Activated CD4-positive, alpha-beta T cell treated with anti-CD3 and anti-CD28 coated beads, Interleukin-10, Interleukin-2, amounts not matched to agents 100 ng/mL and 50 ng/mL, durations not matched to agents 16 hours and 8 hours (primary cell): ENCODE measurements at regions not wholly inside any gene's neighbourhood (a gene's known extent, or its start where the extent isn't known, plus 50 kb on each side); places are given as distances from the start of the nearest gene placed in this dataset.

Source experiments
- DNase-seq: peaks from one replicate; pipeline ENCODE4 v3.0.0-alpha.2; 2020

DNA sequence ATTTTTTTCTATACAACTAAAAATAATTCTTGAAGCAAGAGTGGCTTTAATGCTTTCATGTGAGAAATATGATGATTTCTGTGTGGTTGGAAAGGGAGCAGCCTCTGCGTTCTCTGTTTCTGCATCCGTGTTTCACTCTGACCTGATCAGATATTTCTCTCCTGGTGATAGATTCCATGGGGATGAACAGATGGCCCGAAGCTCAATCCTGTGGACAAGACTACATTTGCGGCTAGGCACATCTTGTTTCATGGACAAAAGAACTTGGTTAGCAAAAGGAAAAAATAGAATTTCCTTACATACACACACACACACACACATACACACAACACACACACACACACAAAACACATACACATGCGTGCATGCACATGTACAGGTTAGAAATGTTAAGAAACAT, 218.2 kb upstream of the ADAMTS16 start:
- no peak for DNase-seq

DNA sequence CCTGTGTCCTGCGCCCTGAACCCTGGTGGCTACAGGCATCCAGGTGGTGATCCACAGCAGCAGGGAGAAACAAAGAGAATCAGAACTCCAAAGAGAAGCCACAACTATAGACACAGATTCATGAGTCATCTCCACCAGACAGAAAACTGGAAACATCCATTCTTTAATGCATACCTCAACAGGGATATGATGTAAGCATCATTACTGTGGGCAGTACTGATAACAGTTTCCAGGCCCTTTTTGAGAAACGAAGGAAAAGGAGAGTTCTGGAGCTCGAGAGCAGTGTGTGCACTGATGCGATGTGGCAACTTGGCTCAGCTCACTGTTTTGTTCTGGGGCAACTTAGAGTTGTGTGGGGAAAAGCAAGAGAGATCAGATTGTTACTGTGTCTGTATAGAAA, 215.6 kb upstream of the ADAMTS16 start:
- DNase-seq, result no peak

DNA sequence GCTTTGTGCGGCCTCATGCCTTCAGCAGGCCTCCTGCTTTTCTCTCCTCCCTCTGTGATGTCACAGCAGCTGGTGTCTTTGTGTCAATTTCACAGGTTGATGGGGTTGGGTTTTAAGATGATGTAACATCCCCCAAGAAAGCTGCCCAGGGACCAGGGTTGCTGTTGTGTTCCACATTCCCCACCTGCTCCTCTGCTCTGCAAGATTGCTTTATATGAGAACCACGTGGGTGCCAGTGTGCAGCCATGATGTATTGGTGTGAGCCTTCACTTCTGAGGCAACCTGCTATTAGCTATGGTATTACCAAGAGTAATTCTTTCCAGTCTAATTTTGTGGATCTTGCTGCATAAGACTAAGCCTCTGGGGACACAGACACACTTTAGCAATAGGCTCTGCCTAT, 213.0 kb upstream of the ADAMTS16 start:
- DNase-seq, result no peak

DNA sequence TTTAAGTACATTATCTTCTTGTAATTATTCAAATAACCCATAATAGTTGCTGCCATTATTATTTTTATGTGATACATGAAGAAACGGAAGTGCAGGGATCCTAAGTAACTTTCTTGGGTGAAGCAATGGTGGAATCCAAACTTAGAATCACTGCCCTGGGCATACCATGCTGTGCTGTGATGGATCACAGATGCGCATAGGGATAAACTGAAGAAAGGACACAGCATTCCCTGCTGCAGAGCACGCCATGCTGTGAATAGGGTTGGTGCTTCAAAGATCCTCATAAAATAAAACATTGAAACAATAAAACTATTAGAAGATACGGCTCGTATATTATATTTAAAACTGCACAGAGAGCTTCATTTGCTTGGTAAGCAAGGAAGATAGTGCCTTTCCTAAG, 211.7 kb upstream of the ADAMTS16 start:
- DNase-seq, result no peak

DNA sequence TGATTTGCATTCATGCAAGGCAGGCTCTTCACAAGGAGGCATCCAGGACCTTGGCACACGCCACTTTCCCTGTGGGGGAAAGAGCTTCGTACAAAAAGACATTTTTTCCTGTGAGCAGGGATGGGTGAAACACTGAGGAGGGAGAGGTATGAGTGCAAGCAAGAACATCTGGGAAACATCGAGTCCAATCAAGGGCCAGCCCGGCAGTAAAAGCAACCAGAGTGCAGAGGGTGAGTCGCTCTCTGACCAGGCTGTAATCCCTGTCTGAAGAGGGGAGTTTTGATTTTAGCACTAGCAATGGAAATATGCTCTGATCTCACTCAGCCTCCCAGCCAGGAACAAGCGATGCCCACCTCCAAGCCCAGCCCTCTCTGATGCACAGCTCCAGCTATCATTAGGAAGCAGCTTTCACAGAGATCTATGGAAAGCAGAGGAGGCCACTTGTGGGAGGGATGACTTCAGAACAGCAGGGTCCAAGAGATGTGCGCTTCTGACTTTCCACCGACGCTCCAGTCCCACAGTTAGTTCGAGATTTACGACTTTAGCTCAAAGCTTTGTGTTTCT, 211.0 kb upstream of the ADAMTS16 start:
- no peak for DNase-seq

DNA sequence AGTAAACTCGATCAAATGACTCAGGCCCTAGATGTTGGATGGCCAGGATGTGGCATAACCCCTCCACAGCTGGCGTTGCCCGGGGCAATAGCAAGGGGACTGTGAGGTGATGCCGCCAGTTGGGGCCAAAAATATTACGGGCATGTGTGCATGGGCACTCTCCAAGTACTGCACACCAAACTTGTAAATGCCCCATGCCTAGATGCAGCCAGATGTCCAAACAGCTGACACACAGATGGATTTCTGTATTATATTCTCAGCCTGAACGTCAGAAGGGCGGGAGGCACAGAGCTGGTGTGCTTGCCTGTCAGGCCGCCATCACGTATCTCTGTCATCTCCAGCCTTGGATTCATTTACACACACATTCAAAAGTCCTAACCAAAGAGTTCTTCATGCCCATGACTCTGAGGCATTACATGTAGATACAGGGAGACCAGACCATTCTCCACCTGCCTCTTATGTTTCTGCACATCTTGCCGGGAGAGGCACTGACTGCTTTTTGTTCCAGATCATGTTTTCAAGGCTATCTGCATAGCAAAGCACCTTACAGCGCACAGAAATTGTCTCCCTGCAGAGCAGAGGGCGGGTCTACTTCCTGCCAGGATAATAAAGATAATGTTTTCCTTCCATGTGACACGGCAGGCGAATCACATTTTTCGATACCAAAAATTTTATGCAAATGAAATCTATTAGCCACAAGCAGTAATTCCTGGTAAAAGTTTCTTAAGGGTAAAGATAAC, 200.9 kb upstream of the ADAMTS16 start:
- DNase-seq, result no peak

DNA sequence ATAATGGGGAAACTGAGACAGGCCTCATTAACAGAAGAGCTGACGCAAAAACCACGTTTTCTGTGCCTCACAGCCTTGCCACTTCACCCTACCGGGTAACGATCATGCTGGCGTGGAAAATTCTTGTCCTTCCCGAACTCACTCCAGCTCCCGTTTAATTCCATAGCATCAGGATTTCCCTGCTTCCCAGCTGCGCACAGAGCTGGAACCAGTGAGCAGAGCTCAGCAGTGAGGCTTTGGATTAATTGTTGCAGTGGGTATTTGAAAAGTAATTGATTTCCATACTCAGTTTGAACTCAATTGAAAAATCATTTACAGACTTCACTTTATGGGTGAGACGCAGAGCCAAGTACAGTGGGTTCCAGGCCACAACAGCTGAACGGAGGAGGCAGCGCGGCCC, 199.0 kb upstream of the ADAMTS16 start:
- DNase-seq, result no peak

DNA sequence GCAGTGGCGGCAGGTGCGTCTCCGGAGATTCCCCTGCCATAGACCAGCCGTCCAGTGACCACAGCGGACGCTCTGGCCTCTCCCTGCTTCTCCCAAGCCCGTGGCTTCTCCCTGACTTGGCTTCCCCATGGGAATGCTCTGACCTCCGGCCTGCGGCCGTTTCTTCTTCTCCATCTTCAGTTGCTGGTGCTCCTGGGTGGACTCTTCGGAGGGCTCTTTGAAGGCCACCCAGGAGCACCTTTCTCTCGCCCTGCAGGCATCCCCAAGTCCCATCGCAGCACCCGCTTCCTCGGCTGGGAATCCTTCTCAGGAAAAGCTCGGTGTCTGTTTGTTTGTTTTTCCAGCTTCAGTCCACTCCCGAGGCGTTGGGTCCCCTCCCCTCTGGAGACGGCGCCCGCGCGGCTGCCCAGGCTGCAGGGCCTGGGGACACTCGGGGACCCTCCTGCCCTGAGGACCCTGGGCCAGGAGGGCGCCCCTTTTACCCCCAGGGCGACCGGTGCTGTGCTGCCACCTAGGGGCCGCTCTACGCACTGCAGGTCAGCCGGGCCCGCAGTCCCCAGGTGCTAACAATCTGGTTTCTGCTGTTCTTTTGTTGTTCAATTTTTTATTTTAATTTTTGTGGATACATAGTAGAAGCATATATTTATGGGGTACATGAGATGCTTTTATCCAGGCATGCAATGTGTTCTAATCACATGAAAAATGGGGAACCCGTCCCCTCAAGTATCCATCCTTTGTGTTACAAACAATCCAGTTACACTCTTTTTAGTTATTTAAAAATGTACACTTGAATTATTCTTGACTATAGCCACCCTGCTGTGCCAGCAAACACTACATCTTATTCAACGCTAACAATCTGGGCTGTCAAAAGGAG, 197.9 kb upstream of the ADAMTS16 start:
- peak; percentile 3 for DNase-seq

DNA sequence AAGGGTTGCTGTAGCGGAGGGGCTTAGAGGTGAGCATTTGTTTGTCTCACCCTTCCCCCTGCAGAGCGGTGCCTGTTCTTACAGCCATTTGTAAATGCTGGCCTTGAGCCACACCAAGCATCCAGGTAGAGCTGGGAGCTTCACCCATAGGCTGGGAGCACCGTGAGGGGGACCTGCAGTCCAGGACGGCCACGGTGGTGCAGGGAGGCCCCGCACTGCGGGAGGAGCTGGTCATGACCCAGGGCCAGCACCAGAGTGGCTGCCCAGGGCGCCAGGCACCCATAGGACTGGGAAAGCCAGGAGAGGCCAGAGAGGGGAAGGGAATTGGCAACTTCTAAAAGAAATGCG, 197.3 kb upstream of the ADAMTS16 start:
- DNase-seq, result no peak

DNA sequence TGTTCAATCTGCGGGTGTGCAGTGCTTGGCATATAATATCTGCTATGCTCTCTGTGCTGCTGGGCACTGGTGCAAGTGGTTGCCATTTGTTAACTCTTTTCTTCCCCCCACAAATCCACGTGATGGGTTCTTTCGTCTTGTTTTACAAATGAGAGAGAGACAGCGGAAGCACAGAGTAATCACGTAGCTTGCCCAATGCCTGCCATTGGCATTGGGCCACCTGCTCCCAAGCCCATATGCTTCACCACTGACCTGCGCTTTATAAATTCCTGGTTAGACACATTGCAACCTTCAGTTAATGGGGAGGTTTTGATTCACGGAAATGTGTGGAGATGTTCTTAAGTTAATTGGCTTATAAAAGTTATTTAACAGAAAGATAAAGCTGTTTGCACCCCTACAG, 194.8 kb upstream of the ADAMTS16 start:
- no peak for DNase-seq

DNA sequence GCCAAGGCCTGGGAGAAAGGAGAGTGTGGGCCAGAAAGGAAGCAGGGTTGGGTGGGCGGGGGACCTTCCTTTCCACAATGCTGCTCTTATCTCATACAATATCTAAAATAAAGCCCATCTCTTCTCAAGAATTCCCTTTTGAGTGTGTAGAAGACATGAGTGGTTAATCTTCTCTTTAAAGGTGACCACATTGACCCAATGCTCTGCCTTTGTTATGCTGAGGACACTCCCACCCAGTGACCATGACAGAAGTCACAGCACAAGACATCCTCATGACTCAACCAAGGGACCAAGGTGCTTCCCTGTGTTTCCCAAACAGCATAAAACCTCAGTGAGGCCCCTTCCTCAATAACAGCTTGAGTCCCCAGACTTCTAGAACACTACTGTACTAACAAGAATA, 193.0 kb upstream of the ADAMTS16 start:
- DNase-seq, result no peak

DNA sequence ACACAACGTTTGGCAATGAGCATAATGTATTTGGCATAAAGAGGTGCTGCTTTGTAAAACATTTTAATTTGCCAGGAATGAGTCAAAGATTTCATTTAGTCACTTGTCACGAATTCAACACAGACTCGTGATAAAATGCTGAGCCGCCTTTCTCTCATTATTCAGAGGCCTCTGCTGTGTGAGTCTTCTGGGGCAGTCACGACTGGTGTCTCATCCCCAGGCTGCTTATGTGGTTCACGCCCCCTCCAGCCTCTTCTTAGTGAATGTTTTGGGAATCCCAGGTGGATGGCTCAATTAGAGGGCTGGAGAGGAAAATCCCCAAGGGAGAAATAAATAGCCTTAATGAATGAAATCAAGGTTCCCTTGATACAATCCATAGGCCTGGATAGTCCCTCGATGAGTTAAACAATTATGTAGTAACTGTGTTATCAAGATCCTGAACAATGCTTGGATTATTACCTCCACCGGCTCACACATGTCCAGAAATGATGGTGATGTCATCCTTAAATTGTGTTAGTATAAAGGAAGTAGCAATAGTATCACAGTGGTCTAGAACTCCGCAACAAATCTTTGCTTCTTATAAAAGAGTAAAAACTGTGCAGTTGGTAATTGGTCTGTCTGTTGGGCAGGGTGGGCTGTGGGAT, 192.1 kb upstream of the ADAMTS16 start:
- no peak for DNase-seq

DNA sequence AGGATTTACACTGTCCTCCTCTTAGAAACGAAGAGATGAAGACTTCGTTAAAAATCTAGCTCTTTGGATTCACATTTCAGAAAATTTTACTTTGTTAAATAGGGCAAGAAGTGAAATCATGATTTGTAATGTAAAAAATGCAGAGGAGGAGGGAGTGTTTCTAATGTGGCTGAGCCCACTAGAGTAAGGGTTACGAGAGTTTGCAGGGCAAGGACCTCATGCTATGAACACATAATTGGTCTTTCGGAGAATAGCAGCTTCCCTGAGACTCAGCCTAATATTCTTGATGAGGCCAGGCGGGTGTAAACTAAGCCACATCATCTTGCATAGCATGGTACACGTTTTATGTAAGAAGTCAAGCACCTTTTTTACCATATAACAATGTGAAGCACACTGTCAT, 191.0 kb upstream of the ADAMTS16 start:
- DNase-seq, result no peak

DNA sequence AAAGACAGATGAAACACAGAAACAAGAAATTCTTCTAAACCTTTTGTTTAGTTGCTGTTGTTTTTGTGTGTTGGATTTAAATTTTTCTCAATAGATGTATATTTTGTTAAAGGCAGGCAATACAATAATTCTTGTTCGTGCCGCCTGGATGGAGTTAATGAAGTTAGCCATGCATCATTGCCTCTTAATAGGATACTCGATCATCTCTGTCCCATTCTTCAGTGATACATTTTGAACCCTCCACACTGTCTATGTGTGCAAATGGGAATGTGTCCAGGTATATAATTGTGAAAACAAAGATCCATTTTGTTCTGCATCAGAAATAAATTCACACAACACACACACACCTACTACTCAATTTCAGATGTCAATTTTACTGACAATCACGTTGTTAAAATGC, 186.6 kb upstream of the ADAMTS16 start:
- DNase-seq, result no peak

DNA sequence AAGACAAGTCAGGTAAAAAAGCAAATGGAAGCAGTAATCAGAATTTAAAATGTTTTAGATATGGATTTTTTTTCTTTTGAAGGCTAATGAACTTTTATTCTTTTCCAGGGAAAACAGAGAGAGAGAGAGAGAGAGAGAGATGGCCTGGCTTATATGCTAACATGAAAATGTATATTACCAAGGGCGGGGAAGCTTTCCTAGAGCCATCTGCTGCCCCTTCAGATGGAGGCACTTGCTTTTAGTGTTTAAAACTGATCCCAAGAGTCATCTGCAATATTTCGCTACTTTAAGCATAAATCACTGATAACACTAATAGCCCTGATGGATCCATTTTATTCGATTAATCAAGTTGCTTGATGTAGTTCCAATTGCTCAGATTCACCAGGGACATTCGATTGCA, 186.1 kb upstream of the ADAMTS16 start:
- no peak for DNase-seq

DNA sequence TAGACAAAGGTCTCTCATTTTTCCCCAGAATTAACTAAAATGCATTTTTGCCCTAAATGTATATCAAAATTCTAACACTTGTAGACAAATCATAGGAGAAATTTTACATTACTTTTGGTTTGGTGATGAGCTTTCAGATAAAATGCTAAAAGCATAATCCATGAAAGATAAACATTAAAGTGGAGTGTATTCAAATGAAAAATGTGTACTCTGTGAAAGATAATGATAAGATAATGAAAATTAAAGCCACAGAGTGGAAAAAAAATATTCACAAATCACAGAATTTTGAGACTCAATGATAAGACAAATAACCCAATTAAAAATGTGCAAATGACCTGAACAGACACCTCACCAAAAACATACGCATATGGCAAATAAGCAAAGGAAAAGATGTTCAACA, 176.9 kb upstream of the ADAMTS16 start:
- no peak for DNase-seq

DNA sequence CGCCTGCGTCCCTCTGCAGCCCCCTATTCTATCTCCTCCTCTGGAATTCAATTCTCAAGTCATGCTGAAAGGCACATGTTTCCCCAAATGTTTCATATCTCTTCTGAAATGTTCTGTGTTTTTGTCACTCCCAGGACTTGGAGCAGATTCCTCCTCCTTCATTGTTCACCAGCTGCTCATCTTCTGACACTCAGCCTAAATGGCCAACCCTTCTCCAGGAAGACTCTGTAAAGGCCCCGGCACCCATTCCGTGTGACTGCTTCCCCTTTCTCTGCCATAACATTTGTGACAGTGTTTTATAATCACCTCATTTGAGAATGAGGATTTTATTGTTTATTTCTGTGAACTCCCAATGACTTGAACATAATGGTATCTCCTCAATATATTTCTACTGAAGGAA, 170.8 kb upstream of the ADAMTS16 start:
- no peak for DNase-seq

DNA sequence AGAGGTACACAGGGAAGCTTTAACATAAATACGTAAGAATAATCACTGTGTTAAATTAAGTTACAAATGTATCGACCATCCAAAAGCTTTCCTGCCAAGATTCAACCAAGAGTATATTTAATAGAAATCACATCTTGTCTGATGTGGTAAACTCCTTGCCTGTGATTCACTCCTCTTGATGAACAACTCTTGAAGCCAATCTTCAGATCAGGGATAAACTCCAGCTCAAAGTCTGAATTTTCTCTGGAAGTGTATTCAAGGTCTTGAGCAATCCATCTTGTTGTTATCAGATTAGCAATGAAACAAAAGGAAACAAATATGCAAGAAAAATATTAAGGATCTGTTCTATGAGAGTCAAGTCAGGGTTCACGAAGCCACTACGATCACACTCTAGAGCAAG, 170.0 kb upstream of the ADAMTS16 start:
- no peak for DNase-seq

DNA sequence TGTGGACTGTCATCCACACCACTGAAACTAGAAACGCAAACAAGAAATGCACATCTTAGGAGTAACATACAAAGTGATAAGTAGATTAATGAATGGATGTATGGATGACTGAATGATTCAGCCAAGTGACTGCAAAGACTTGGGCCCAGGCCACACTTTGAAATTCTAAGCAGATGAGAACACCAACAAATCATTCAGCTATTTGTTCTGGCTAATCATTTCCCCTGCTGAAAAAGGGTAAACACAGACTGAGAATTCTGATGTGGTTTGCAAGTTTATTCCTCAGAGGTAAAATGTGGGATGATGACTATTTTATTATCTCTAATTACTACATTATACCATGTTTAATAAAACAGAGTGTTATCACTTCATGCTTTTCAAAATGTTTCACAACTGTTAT, 163.2 kb upstream of the ADAMTS16 start:
- DNase-seq, result no peak

DNA sequence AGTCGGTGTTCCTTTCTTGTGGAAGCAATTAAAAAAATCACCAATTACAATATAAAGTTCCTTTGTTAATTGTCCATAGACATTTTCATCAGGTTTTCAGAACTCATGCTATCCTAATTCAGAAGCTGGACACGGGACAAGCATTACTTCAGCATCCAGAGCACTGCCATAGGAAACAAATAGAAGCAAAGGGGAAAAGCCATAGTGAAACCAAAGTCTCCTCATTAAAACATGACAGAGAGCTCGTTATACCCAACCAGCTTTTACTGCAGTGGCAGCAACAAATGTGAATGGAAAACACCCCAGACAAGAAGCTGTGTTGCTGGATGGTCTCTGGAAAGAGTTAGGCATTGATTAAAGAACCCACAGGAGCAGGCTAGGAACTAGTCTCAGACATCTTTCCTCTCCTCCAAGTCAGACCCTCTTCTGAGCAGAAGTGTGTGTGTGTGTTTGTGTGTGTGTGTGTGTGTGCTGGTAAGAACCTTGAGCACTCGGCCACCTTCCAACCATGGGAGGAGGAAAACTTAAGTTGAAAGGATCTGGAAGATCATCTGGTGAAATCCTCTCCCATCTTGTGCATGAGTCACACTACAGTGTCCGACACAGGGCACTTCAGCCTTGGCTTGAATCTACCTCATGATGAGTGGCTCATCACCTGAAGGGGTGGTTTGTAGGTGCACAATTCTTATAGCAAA, 162.6 kb upstream of the ADAMTS16 start:
- DNase-seq, result no peak

DNA sequence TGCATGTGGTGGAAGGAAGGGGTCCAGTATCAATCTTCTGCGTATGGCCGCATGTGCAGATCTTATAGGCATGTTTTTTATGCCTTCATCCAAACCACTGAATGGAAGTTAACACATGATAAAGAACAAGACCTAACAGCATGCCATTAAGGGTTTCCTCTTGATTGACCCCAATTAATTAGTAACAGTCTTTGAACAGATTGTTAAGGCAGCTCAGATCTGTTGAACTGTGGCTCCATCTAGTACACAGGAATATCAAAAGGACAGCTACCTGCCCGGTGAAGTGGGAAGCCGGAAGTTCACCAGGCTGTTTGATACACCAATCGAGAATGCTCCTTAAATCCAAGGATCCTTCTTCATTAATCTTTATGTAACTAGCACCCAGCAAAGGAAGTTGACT, 159.9 kb upstream of the ADAMTS16 start:
- no peak for DNase-seq

DNA sequence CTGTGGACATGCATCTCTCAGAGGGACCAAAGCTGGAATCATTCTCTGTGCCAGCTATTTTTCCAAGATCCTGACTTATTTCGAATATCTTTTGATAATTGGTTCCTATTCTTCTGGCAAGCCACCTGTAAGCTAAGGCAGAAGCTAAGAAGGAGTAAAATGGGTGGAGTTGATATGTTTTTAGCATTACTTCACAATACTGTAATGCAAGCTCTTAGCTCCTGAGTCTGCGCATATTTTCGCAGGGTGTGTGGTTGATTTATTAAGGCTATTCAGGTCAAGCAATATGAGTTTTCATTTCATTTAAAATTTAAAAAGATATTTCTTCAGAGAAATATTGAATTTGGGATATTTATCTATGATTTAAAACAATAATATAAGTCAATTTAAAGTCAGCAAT, 158.5 kb upstream of the ADAMTS16 start:
- DNase-seq, result no peak

DNA sequence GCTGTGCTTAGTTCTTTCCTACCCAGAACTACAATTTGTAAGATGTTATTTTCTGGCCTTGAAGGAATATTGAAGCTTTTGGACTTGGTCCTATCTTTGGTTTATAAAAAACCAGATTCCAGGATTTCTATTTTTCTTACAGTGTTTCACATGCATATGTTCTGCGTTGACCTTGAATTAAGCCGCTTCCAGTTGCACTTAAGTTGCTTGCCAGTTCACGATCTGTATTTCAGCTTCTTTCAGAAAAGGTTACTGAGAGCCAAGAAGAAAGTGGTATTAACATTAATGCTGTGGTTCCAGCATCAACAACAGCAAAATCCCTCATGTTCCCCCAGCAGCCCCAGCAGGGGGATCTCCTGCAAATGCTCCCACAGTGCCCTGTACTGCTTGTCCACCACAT, 156.4 kb upstream of the ADAMTS16 start:
- DNase-seq, result no peak
